ENCODE measurements at regions not wholly inside any gene's neighbourhood (a gene's known extent, or its start where the extent isn't known, plus 50 kb on each side); places are given as distances from the start of the nearest gene placed in this dataset.
"Not testable (repeated sequence)": the region's sequence is repeated elsewhere in the genome, so short reads cannot be mapped to it uniquely, and the experiment has no call there.

DNA sequence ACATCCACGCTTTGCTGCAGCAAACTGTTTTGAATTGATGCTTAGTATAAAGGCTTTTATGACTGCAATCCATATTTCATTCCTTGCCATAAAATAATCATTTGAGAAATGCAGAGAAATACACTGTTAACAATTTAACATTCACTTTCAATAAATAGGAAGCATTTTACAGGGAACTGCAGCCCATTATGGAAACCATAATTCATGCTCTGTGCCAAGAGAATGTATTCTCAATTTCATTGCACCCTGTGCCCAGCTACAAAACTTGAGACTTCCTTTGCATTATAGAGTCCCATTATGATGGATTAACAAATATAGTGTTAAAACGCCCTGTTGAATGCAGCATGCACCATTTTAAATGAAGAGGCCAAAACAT, 134.0 kb downstream of the MED10 start:
- H3K27ac ChIP-seq, result no peak overlapping the region
- no peaks in the 10 kb centered on the region for H3K27me3 ChIP-seq
- WGBS, 2 donors (ENCODE audit: low coverage in 1 of 2), result 56 to 64% methylated on average over 2 of the region's 2 CpGs
- no peak for ATAC-seq
- H3K36me3 ChIP-seq, result no peaks in the 10 kb centered on the region
- no peak overlapping the region for H3K4me3 ChIP-seq
- H3K4me1 ChIP-seq, result no peaks in the 10 kb centered on the region
- H3K9me3 ChIP-seq, result peaks cover 0 to 6% (median 0%) of the 10 kb centered on the region in 3 donors
- TF ChIP-seq, protein P1, sequence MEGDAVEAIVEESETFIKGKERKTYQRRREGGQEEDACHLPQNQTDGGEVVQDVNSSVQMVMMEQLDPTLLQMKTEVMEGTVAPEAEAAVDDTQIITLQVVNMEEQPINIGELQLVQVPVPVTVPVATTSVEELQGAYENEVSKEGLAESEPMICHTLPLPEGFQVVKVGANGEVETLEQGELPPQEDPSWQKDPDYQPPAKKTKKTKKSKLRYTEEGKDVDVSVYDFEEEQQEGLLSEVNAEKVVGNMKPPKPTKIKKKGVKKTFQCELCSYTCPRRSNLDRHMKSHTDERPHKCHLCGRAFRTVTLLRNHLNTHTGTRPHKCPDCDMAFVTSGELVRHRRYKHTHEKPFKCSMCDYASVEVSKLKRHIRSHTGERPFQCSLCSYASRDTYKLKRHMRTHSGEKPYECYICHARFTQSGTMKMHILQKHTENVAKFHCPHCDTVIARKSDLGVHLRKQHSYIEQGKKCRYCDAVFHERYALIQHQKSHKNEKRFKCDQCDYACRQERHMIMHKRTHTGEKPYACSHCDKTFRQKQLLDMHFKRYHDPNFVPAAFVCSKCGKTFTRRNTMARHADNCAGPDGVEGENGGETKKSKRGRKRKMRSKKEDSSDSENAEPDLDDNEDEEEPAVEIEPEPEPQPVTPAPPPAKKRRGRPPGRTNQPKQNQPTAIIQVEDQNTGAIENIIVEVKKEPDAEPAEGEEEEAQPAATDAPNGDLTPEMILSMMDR (IDR thresholded peaks at IDR 0.05), result no peak
- no peak for TF ChIP-seq POLR2AphosphoS5 (IDR thresholded peaks at IDR 0.05)
- TF ChIP-seq EP300 (IDR thresholded peaks at IDR 0.05), result no peak
- TF ChIP-seq POLR2A (IDR thresholded peaks at IDR 0.05), result no peak

DNA sequence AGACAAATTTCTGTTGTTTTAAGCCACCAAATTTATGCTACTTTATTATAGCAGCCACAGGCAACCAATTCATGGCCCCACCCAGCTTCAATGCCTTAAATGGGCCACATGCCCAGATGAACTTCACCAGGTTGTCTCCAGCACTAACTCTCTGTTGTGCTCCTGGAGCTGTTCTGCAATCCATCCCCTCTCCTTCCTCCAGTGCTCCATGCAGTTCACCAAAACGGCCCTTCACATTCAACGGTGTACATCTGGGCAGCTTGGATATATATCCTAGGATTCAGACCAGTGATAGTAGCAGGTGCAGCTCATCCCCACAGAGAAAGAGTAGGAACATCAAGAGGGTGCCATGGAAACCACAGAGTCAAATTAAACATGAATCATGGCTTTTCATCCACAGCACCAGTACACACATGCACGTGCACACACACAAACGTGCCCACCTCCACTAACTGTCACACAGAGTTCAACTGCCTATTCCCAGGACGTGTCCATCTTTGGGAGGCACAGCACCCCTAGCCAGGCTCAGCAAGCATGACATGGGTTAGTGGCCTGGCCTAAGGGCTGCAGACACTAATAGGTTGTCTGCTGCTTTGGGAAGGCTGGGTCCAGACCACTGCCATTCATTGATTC, 134.5 kb downstream of the MED10 start:
- ATAC-seq, result no peak
- no peaks in the 10 kb centered on the region for H3K36me3 ChIP-seq
- peaks cover 0 to 6% (median 0%) of the 10 kb centered on the region in 3 donors for H3K9me3 ChIP-seq
- H3K27ac ChIP-seq, result no peak overlapping the region
- H3K4me1 ChIP-seq, result no peaks in the 10 kb centered on the region
- TF ChIP-seq POLR2A (IDR thresholded peaks at IDR 0.05) (no peak), EP300 (IDR thresholded peaks at IDR 0.05) (no peak), POLR2AphosphoS5 (IDR thresholded peaks at IDR 0.05) (no peak)
- TF ChIP-seq, protein P1 (IDR thresholded peaks at IDR 0.05), result no peak
- H3K27me3 ChIP-seq, result no peaks in the 10 kb centered on the region
- 72% methylated on average over 3 of the region's 5 CpGs; no CpG with 5 or more reads in 1 of the 2 donors for WGBS, 2 donors (ENCODE audit: low coverage in 1 of 2)
- H3K4me3 ChIP-seq, result no peak overlapping the region

DNA sequence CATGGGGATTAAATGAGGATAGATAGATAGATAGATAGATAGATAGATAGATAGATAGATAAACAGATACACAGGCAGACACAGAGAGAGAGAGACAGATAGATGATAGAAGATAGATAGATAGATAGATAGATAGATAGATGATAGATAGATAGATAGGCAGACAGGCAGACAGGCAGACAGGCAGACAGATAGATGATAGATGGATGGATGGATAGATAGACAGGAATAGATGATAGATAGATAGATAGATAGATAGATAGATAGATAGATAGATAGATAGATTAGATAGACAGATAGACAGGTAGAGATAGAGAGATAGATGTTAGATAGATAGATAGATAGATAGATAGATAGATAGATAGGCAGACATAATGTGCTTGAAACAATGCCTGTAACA, 137.3 kb downstream of the MED10 start:
- H3K9me3 ChIP-seq, H3K4me3 ChIP-seq, H3K36me3 ChIP-seq, H3K27ac ChIP-seq, H3K27me3 ChIP-seq, ATAC-seq, H3K4me1 ChIP-seq: not testable (repeated sequence)

DNA sequence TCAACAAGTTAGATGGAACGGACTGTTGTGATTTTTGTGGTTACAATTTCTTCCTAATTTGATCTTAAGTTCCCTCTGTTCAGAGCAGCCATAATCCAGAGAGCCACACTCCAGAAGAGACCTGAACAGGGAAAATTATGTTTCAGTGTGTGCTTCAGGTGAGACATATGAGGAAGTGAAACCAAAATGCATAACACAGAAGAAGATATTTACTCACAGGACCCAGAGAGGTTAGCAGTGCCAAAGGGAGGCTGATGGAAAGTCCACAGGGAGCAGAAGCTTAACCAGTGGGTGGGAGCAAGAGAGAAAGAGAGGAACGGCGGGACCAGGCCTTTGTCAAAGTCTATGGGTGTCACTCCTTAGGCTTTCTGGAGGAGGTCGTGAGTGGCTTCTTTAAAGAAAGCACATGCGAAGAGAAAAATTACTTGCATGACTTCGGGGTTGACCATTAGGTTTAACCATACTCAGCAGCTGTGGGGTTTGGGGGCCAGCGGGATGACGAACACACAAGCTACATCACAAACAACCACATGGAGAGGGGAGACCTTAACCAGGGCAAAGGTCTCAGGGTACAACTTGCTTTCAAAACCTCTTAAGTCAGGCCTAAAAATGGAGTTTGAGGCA, 141.4 kb downstream of the MED10 start:
- no peak for ATAC-seq
- no peaks in the 10 kb centered on the region for H3K36me3 ChIP-seq
- WGBS, 2 donors (ENCODE audit: low coverage in 1 of 2), result 79 to 85% methylated on average over 4 to 7 of the region's 8 CpGs
- no peak overlapping the region for H3K4me3 ChIP-seq
- no peaks in the 10 kb centered on the region for H3K27me3 ChIP-seq
- no peaks in the 10 kb centered on the region for H3K4me1 ChIP-seq
- H3K27ac ChIP-seq, result no peak overlapping the region
- no peak for TF ChIP-seq POLR2AphosphoS5 (IDR thresholded peaks at IDR 0.05)
- TF ChIP-seq, protein P1 (IDR thresholded peaks at IDR 0.05), result no peak
- TF ChIP-seq POLR2A (IDR thresholded peaks at IDR 0.05), result no peak
- no peak for TF ChIP-seq EP300 (IDR thresholded peaks at IDR 0.05)
- H3K9me3 ChIP-seq, result peaks cover 0 to 6% (median 0%) of the 10 kb centered on the region in 3 donors

DNA sequence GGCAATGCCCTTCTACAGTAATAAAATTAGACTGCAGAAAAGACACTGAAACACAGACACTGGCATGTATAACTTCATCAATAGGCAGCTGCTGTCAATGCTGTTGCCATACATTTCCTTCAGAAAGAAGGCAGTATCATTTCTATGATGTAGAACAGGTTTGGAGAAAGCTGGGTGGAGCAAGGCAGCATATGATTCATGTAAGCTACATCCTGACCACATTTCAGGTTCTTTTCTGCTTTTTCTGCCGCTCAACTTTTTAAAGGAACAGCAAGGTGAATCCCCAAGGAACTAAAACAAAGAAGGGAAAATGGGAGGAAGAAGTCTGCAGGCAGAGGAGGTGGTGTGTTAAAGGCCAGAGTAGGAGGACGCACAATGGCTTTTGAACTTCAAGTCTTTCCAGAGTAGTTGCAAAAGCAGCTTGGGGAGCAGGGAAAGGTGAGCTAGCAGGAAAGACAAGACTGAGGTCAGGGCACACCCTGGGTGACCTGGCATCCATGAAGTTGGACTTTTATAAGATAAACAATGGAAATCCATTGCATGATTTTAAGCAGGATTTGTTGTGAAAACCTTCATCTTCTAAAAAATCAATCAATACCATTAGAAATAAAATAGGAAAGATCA, 142.1 kb downstream of the MED10 start:
- Histone ChIP-seq H3K36me3 (no peaks in the 10 kb centered on the region), H3K4me1 (no peaks in the 10 kb centered on the region), H3K9me3 (peaks cover 0 to 6% (median 0%) of the 10 kb centered on the region in 3 donors), H3K27ac (no peak overlapping the region), H3K4me3 (no peak overlapping the region), H3K27me3 (no peaks in the 10 kb centered on the region)
- no peak for ATAC-seq
- TF ChIP-seq, protein P1 (IDR thresholded peaks at IDR 0.05), result no peak
- TF ChIP-seq EP300 (IDR thresholded peaks at IDR 0.05), result no peak
- 46 to 90% methylated on average over 1 to 2 of the region's 2 CpGs for WGBS, 2 donors (ENCODE audit: low coverage in 1 of 2)

Data from gastroesophageal sphincter (tissue), 4 donors.